ENCODE measurements at regions not wholly inside any gene's neighbourhood (a gene's known extent, or its start where the extent isn't known, plus 50 kb on each side); places are given as distances from the start of the nearest gene placed in this dataset.

DNA sequence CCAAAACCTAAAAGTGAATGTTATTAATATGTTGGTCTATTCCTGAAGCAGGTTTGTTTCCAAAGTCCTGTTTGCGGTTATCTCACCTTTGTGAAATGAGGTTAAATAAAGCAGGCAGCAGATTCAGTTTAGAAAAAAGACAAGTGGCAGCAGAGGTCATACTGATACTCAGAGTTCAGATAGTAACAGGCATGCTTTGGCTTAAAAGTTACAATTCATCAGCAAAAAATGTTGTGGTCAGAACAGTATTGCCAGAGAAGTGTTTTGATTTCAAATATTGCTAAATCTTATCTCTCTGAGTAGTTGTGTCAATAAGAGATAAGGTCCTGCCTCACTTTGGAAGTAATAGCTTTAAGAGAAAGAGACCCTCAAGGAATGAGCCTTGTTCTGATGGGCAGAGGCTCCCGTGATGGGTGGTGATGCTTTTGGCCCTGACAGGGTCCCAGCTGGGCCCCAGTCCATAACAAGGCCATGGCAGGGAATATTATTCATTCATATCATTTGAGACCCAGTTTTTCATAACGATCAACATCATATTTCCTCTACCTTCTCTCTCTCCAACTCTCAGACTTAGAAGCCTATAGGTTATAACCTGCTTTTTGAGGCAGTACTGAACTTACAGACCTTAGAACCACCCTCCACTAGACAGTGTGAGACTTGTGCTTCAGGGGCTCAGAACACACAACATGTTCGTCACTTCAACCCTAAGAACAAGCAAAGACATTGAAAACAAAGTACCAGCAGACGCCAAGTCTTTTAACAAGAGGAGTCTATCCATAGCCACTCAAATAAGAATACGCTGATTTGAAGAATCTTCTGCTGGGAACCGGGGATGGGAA, 58.5 kb upstream of the AHR start (continued):
- TF ChIP-seq ZC3H11A (IDR thresholded peaks at IDR 0.05): no peak
- TF ChIP-seq, protein P1, sequence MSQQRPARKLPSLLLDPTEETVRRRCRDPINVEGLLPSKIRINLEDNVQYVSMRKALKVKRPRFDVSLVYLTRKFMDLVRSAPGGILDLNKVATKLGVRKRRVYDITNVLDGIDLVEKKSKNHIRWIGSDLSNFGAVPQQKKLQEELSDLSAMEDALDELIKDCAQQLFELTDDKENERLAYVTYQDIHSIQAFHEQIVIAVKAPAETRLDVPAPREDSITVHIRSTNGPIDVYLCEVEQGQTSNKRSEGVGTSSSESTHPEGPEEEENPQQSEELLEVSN (IDR thresholded peaks at IDR 0.05; ENCODE audit: borderline replicate concordance, low read depth): no peak
- TF ChIP-seq RCOR1 (IDR thresholded peaks at IDR 0.05; ENCODE audit: low read depth, low read length): no peak
- TF ChIP-seq, protein P2, sequence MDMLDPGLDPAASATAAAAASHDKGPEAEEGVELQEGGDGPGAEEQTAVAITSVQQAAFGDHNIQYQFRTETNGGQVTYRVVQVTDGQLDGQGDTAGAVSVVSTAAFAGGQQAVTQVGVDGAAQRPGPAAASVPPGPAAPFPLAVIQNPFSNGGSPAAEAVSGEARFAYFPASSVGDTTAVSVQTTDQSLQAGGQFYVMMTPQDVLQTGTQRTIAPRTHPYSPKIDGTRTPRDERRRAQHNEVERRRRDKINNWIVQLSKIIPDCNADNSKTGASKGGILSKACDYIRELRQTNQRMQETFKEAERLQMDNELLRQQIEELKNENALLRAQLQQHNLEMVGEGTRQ (IDR thresholded peaks at IDR 0.05): no peak
- no peak for TF ChIP-seq ZNF302 (CRISPR knock-in tag; IDR thresholded peaks at IDR 0.05)
- TF ChIP-seq TP53 (CRISPR knock-in tag; IDR thresholded peaks at IDR 0.05): no peak
- peak; percentile 70 for TF ChIP-seq ZFP36 (IDR thresholded peaks at IDR 0.05; ENCODE audit: borderline replicate concordance, partially characterized antibody)
- TF ChIP-seq KDM1A (IDR thresholded peaks at IDR 0.05; ENCODE audit: low read depth): no peak
- TF ChIP-seq CHD2 (IDR thresholded peaks at IDR 0.05; ENCODE audit: low read length, partially characterized antibody): no peak
- peak in 1 of 2 experiments; percentile 60; a peak in 2 of 5 replicates for TF ChIP-seq RAD21 (conservative IDR thresholded peaks at IDR 0.05 in 1 of 2, IDR thresholded peaks at IDR 0.05 in 1 of 2)
- no peak for TF ChIP-seq MYC (IDR thresholded peaks at IDR 0.05; ENCODE audit: borderline replicate concordance, low read length)
- TF ChIP-seq, protein P3, sequence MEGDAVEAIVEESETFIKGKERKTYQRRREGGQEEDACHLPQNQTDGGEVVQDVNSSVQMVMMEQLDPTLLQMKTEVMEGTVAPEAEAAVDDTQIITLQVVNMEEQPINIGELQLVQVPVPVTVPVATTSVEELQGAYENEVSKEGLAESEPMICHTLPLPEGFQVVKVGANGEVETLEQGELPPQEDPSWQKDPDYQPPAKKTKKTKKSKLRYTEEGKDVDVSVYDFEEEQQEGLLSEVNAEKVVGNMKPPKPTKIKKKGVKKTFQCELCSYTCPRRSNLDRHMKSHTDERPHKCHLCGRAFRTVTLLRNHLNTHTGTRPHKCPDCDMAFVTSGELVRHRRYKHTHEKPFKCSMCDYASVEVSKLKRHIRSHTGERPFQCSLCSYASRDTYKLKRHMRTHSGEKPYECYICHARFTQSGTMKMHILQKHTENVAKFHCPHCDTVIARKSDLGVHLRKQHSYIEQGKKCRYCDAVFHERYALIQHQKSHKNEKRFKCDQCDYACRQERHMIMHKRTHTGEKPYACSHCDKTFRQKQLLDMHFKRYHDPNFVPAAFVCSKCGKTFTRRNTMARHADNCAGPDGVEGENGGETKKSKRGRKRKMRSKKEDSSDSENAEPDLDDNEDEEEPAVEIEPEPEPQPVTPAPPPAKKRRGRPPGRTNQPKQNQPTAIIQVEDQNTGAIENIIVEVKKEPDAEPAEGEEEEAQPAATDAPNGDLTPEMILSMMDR (IDR thresholded peaks at IDR 0.05): no peak
- TF ChIP-seq CBX2 (IDR thresholded peaks at IDR 0.05; ENCODE audit: borderline replicate concordance, low read depth): no peak
- TF ChIP-seq CHD4 (IDR thresholded peaks at IDR 0.05; ENCODE audit: borderline replicate concordance): no peak
- TF ChIP-seq POLR2AphosphoS2 (conservative IDR thresholded peaks at IDR 0.05; ENCODE audit: low read length): no peak
- no peak for TF ChIP-seq HOXA7 (CRISPR knock-in tag; IDR thresholded peaks at IDR 0.05)
- TF ChIP-seq ZSCAN20 (CRISPR knock-in tag; IDR thresholded peaks at IDR 0.05): no peak
- no peak for TF ChIP-seq NPAS2 (CRISPR knock-in tag; IDR thresholded peaks at IDR 0.05; ENCODE audit: borderline replicate concordance)
- no peak for TF ChIP-seq CBX8 (IDR thresholded peaks at IDR 0.05)
- TF ChIP-seq JUN (IDR thresholded peaks at IDR 0.05): peak; percentile 88; a peak in 4 of 5 replicates
- TF ChIP-seq HOXB5 (CRISPR knock-in tag; IDR thresholded peaks at IDR 0.05): no peak
- TF ChIP-seq BHLHE40 (IDR thresholded peaks at IDR 0.05; ENCODE audit: low read depth, low read length): no peak
- no peak for TF ChIP-seq KDM5A (IDR thresholded peaks at IDR 0.05)
- TF ChIP-seq FOSB (CRISPR knock-in tag; IDR thresholded peaks at IDR 0.05): no peak
- TF ChIP-seq, protein P4, sequence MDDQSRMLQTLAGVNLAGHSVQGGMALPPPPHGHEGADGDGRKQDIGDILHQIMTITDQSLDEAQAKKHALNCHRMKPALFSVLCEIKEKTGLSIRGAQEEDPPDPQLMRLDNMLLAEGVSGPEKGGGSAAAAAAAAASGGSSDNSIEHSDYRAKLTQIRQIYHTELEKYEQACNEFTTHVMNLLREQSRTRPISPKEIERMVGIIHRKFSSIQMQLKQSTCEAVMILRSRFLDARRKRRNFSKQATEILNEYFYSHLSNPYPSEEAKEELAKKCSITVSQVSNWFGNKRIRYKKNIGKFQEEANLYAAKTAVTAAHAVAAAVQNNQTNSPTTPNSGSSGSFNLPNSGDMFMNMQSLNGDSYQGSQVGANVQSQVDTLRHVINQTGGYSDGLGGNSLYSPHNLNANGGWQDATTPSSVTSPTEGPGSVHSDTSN (IDR thresholded peaks at IDR 0.05): no peak
- TF ChIP-seq, protein P5, sequence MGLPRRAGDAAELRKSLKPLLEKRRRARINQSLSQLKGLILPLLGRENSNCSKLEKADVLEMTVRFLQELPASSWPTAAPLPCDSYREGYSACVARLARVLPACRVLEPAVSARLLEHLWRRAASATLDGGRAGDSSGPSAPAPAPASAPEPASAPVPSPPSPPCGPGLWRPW (IDR thresholded peaks at IDR 0.05): peak; percentile 76; the same call in 1 of the 2 replicates
- no peak for TF ChIP-seq NFE2L2 (conservative IDR thresholded peaks at IDR 0.05; ENCODE audit: low read length)
- TF ChIP-seq CEBPB (IDR thresholded peaks at IDR 0.05): peak; percentile 87 to 96
- no peak for TF ChIP-seq HOXB13 (CRISPR knock-in tag; IDR thresholded peaks at IDR 0.05; ENCODE audit: low read depth)
- no peak for TF ChIP-seq PHF8 (IDR thresholded peaks at IDR 0.05; ENCODE audit: borderline replicate concordance, low read depth)
- TF ChIP-seq JUNB (IDR thresholded peaks at IDR 0.05): peak; percentile 97
- TF ChIP-seq MAFK (IDR thresholded peaks at IDR 0.05; ENCODE audit: partially characterized antibody): peak; percentile 72
- TF ChIP-seq POLR2A (IDR thresholded peaks at IDR 0.05; ENCODE audit: low read length): no peak
- TF ChIP-seq EHF (CRISPR knock-in tag; IDR thresholded peaks at IDR 0.05): no peak
- no peak for TF ChIP-seq HDAC2 (IDR thresholded peaks at IDR 0.05)
- peak; percentile 66; the same call in 1 of the 2 replicates for TF ChIP-seq FOXS1 (CRISPR knock-in tag; IDR thresholded peaks at IDR 0.05)
- TF ChIP-seq, protein P6, sequence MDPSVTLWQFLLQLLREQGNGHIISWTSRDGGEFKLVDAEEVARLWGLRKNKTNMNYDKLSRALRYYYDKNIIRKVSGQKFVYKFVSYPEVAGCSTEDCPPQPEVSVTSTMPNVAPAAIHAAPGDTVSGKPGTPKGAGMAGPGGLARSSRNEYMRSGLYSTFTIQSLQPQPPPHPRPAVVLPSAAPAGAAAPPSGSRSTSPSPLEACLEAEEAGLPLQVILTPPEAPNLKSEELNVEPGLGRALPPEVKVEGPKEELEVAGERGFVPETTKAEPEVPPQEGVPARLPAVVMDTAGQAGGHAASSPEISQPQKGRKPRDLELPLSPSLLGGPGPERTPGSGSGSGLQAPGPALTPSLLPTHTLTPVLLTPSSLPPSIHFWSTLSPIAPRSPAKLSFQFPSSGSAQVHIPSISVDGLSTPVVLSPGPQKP (IDR thresholded peaks at IDR 0.05; ENCODE audit: low read depth, low read length): no peak
